Upper lobe of right lung (tissue), 1 donor: ENCODE measurements at regions not wholly inside any gene's neighbourhood (a gene's known extent, or its start where the extent isn't known, plus 50 kb on each side); places are given as distances from the start of the nearest gene placed in this dataset.

ENCODE experiments used
- ATAC-seq: fragments of 200-7000 bp; cut with Tn5 transposase; one replicate; pipeline ENCODE4 v1.9.1; 2020; ENCODE audit warnings: mild to moderate bottlenecking, moderate library complexity
- DNase-seq: peaks from one replicate; pipeline ENCODE4 v3.0.0-alpha.2; 2020
- H3K27ac ChIP-seq: fragments of 200-600 bp; one replicate; pipeline ENCODE4 v1.8.0; 2022
- H3K27me3 ChIP-seq: fragments of 200-600 bp; one replicate; pipeline ENCODE4 v1.8.0; 2022; ENCODE audit warnings: mild to moderate bottlenecking
- H3K36me3 ChIP-seq: fragments of 200-600 bp; one replicate; pipeline ENCODE4 v1.8.0; 2022
- H3K4me1 ChIP-seq: fragments of 200-600 bp; one replicate; pipeline ENCODE4 v1.8.0; 2022
- H3K4me3 ChIP-seq: fragments of 200-600 bp; one replicate; pipeline ENCODE4 v1.8.0; 2022; ENCODE audit warnings: mild to moderate bottlenecking
- H3K9me3 ChIP-seq: fragments of 200-600 bp; one replicate; pipeline ENCODE4 v1.8.0; 2022
- CTCF ChIP-seq: fragments of 200-600 bp; IDR thresholded peaks from one replicate; pipeline ENCODE4 v1.8.0; 2022; ENCODE audit warnings: antibody characterized with exemption
- intact Hi-C: fragments of 100-400 bp; cut with DNase I; formaldehyde crosslinking; loops from one replicate; pipeline ENCODE4 v1.11.0; 2022
- donor health status: DM: no; HTN: yes; CAD: no; lungs with severe emphysema.

- no peaks in the 10 kb centered on the region for H3K36me3 ChIP-seq
- H3K27ac ChIP-seq, result no peak overlapping the region
- intact Hi-C loops, result no loop called here
- H3K9me3 ChIP-seq, result no peaks in the 10 kb centered on the region
- no peaks in the 10 kb centered on the region for H3K4me1 ChIP-seq
- H3K27me3 ChIP-seq, result no peaks in the 10 kb centered on the region
- H3K4me3 ChIP-seq, result no peak overlapping the region
- ATAC-seq, result no peak
- no peak for DNase-seq
- TF ChIP-seq CTCF, result no peak
Measured at GRCh38 chr18:48476550-48476917, 62.3 kb upstream of the CTIF start.

DNA sequence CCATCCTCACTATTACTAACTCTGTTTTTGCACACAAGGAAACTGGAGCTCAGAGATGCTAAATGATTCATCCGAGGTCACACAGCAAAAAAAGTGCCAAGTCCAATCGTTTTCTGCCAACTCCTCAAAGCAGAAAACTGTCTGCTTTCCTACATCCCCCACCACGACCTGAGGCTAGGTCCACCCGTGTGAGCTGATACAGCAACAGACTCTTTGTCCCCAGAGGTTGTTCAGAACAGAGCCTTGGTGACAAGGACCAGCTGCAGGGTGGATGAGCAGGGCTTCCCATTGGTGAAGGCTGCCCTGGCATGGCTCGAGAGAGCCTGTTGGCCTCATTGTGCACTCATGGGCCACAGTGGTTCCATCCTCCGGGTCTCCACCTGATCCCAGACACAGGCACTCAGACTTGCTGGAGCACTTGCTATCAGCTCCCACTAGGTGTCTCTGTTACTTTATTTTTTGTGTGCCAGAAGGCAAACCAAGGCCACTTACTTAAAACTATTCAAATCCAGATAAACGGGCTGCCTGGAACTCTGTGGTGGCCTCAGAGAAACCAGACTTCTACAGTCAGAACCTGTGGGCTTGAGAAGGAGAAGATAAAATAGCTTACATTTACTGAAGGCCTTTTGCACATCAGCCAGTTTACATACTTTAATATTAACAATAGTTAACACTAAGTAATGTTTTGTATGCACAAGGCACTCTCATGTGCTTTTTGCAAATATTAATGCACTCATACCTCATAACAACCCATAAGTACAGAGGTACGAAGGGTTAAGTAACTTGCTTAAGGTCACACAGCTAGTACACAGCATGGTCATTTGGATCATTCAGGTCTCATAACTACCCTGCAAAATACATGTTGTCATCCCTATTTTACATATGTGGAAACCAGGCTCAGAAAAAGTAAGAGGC is 62.9 kb upstream of the CTIF start:
- DNase-seq (no peak), ATAC-seq (peak; percentile 96)
- Histone ChIP-seq H3K4me1 (no peaks in the 10 kb centered on the region), H3K9me3 (no peaks in the 10 kb centered on the region), H3K4me3 (no peak overlapping the region), H3K27me3 (no peaks in the 10 kb centered on the region), H3K36me3 (no peaks in the 10 kb centered on the region), H3K27ac (no peak overlapping the region)
- intact Hi-C loops, result loop anchor here (2.0 kb wide), 1 partner anchor 189 kb away; no protein-coding TSS in a partner anchor
- TF ChIP-seq CTCF, result peak; percentile 86

- no peak overlapping the region for H3K4me3 ChIP-seq
- no peaks in the 10 kb centered on the region for H3K4me1 ChIP-seq
- no peak for DNase-seq
- ATAC-seq, result no peak
- intact Hi-C loops, result loop anchor here (2.0 kb wide), 1 partner anchor 191 kb away; no protein-coding TSS in a partner anchor
- no peak overlapping the region for H3K27ac ChIP-seq
- no peak for TF ChIP-seq CTCF
- no peaks in the 10 kb centered on the region for H3K27me3 ChIP-seq
- H3K9me3 ChIP-seq, result no peaks in the 10 kb centered on the region
- H3K36me3 ChIP-seq, result no peaks in the 10 kb centered on the region
Measured at GRCh38 chr18:48473816-48474215, 64.6 kb upstream of the ZBTB7C start.

DNA sequence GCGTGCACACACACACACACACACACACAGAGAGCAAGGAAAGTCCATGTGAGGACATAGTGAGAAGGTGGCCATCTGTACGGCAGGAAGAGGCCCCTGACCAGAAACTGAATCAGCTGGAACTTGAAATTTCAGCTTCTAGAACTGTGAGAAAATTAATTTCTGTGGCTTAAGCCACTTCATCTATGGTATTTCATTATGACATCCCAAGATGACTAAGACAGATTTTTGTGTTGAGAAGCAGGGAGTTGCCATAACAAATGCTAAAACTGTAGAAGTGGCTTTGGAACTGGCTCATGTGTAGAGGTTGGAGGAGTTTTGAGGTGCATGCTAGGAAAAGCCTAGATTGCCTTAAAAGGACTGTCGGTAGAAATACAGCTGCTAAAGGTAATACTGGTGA is 63.4 kb upstream of the ZBTB7C start:
- H3K4me1 ChIP-seq, result no peaks in the 10 kb centered on the region
- no peak overlapping the region for H3K27ac ChIP-seq
- H3K4me3 ChIP-seq, result no peak overlapping the region
- no peak for DNase-seq
- TF ChIP-seq CTCF, result no peak
- H3K36me3 ChIP-seq, result no peaks in the 10 kb centered on the region
- intact Hi-C loops, result no loop called here
- no peak for ATAC-seq
- H3K9me3 ChIP-seq, result no peaks in the 10 kb centered on the region
- H3K27me3 ChIP-seq, result no peaks in the 10 kb centered on the region

DNA sequence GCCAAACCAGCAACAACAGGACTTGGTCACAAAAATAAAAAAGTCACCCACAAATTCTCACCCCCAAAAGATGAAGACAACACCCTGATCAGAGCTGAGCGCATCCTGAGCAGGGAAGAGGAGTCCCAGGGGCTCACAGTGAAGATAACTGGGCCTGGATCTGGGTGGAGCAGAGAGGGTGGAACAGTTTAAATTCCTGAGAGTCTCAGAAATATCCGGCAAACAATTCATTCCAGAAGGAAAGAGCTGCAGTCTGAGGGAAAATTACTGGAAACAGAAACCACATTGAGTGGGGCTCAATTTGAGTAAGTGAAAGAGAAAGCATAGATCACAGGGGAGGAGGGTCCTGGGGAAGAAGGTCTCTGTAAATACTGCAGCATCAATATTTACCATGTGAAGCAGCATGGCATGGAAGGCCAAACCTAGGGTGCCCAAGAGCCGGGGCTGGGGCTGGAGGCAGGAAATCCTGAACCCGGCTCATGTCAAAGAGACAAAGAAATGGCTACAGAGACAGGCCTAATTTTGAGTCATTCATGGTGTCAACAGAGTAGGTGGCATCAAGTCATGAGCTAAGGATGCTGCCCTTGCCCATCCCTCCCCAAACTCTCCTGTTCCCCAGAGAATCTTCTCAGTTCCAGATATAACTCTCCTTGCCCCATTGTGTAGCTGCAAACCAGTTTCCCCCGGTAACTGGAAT is 61.4 kb upstream of the ZBTB7C start:
- intact Hi-C loops, result no loop called here
- ATAC-seq (peak; percentile 32), DNase-seq (no peak)
- Histone ChIP-seq H3K27ac (no peak overlapping the region), H3K9me3 (no peaks in the 10 kb centered on the region), H3K4me1 (no peaks in the 10 kb centered on the region), H3K36me3 (no peaks in the 10 kb centered on the region), H3K27me3 (no peaks in the 10 kb centered on the region), H3K4me3 (no peak overlapping the region)
- TF ChIP-seq CTCF, result no peak
